ENCODE measurements at regions not wholly inside any gene's neighbourhood (a gene's known extent, or its start where the extent isn't known, plus 50 kb on each side); places are given as distances from the start of the nearest gene placed in this dataset.

DNA sequence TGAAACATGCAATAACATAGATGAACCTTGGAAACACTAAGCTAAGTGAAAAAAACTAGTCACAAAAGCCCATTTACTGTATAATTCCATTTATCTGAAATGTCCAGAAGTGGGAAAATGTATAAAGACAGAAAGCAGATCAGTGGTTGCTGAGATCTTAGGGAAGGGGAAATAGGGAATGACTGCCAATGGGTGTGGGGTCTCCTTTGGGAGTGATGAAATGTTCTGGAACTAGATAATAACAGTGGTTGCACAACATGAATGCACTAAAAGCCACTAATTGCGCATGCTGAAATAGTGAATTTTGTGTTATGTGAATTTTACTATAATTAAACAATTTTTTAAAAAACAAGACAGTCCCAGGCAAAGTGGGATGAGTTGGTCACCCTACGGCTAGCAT, 472.8 kb downstream of the CCDC171 start:
- DNase-seq, result no peak

DNA sequence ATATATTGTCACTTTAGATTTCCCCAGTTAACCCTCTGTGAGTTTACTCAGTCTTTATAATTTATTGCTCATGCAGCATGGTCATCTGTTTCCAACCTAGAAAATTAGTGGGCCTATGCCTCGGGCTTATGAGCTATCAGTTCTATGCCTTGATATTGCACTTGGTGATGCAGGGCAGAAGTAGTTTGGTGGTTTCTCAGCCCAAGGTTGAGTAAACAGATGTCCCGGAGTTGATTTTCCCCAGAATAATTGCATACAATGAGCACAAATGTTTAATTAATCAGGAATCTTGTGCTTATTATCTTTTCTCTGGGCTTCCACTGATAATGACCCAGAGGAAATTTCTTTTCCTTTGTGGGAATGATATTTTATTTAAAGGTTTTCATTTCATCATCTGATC, 474.0 kb downstream of the CCDC171 start:
- DNase-seq, result no peak

GRCh38 chr9:16028548-16028947, 475.7 kb downstream of the CCDC171 start:
- DNase-seq, result no peak

DNA sequence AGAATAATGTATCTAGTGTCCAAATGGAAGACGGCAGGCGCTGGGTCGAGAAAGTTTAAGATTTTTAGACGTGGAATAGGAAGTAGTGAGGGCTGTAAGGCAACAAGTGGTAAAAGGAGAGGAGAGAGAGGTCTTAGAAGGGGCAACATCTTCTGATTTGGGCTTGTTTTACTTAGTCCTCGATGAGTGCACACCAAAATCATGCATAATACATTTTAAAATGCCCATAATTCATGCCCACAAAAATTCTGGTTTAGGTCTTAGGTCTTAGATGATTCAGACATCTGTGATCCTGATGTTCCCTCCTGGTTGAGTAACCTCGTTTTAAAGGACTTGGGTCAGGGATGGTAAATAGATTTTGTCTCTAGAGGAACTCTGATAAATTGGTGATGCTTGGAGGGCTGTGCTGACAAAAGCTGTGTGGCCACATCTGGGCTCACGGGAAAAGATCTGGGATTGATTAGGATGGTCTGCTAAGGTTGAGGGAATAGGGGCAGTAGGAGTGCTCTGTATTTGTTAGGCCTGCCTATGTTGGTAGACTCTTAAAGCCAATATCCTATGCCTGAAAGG, 476.3 kb downstream of the CCDC171 start:
- no peak for DNase-seq

- no peak for DNase-seq
These were observed 477.0 kb downstream of the CCDC171 start for GRCh38 chr9:16029796-16030363.

- DNase-seq, result peak; percentile 95
These were observed 477.8 kb downstream of the CCDC171 start for GRCh38 chr9:16030528-16031185.

- no peak for DNase-seq
These were observed 478.6 kb downstream of the CCDC171 start for GRCh38 chr9:16031486-16031885.

- no peak for DNase-seq
These were observed 479.1 kb downstream of the CCDC171 start for GRCh38 chr9:16031971-16032370.

DNA sequence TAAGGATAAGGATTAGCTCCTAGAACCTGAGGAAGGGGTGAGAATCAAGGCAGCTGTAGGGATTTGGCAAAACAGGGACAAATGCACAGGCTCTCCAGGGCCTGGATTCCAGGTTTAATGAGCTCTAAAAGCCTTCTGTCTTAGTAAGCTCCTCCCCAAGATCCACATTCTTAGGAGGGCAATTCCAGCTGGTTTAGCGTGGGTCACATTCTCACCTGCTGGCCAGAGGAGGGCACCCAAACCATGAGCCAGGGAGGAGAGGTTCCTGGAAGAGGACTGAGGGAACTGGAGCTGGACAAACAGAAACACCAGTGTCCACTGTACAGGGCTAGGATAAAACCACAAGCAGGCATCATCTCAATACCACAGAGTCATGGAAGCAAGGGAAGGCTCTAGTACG, 480.0 kb downstream of the CCDC171 start:
- peak; percentile 86 for DNase-seq

DNA sequence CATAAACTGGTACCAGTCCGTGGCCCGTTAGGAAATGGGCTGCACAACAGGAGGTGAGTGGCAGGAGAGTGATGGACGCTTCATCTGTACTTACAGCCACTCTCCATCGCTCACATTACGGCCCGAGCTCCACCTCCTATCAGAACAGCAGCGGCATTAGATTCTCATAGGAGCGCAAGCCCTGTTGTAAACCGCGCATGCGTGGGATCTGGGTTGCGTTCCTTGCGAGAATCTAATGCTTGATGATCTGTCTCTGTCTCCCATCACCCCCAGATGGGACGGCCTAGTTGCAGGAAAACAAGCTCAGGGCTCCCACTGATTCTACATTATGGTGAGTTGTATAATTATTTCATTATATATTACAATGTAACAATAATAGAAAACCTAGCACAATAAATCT, 480.4 kb downstream of the CCDC171 start:
- no peak for DNase-seq

GRCh38 chr9:16033921-16034691, 481.3 kb downstream of the CCDC171 start:
- no peak for DNase-seq

DNA sequence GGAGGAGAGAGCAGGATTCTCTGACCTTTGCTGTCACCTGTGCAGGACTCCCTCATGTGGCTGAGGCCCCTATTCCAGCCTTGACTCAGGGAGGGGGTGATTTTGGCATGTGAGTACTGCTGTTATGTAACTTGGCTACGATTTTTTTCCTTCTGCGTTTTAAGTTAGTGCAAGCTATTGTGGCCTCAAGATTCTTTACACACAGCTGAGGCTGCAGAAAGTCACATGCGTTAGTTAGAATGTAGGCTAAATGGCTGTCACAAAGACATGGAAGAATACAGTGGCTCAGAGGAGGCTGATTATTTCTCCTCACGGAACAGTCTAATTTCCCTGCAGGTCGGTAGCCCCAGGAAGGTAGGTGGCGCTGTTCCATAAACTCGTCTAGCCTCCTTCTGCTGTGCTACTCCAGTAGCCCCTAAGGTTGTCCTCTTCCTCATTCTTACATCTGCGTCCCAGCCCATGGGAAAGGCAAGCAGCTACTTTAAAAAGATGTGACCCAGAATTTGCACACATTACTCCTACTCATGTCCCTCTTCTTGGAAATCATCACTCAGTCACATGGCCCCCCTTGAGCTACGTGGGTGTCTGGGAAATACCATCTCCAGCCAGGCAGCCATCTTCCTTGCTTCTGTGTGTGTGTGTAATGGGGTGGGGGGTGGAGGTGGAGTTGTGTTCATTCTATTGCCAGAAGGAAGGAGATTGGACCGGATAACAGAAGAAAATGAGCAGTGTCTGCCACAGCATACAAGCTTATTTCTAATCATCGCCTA, 486.6 kb downstream of the CCDC171 start:
- DNase-seq, result no peak

GRCh38 chr9:16039988-16040761, 487.3 kb downstream of the CCDC171 start:
- peak; percentile 74 for DNase-seq

DNA sequence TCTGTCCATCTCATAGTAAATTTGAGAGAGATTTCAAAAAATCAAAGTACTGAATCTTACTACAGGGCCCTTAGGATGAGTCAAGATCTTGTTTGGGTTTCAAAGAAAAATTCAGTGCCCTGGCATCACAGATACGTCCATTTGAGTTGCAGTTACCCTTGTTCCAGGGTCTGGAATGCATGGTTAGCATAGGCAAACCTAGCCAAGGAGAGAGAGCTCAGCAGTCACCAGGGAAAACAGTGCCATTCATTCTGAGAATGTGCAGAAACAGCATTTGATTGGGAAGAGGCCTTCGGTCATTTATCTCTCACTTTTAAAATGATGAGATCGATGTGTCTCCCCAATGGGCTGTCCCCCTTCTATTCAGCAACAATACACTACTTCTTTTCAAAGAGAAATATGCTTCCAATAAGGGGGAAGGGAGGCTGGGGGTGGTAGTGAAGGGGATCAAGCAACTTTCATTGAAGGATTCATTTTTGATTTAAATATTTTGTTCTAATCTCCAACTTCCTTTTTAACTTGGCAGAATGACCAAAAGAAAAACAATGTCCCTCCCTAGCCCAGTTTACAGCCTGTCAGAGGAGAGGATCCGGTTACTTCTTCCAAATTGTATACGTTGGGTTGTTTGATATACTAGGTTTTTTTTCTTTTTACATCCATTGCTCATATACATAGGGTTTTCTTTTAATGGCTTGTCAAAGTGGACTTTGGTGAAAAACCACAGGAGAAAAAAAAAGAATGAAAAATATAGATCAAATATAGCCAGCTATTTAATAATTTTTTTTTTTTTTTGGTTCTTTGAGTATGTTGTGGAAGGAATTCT, 491.1 kb downstream of the CCDC171 start:
- no peak for DNase-seq

- no peak for DNase-seq
These were observed 491.7 kb downstream of the CCDC171 start for GRCh38 chr9:16044579-16044881.

- DNase-seq, result no peak
These were observed 492.9 kb downstream of the CCDC171 start for GRCh38 chr9:16045651-16046280.

DNA sequence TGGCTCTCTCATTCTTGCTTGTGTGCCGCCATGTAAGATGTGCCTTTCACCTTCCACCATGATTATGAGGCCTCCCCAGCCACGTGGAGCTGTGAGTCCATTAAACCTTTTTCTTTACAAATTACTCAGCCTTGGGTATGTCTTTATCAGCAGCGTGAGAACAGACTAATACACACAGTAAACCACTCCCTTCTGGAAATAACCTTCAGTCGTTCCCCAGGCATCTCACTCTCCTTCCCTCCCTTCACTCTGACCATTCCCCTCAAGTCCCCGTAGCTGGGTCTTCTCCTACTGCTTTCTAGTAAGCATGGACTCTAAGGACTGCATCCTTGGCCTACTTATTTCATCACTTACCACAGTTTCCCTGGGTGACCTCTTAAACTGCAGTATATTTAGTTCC, 493.9 kb downstream of the CCDC171 start:
- no peak for DNase-seq

GRCh38 chr9:16048129-16048528, 495.3 kb downstream of the CCDC171 start:
- DNase-seq, result peak; percentile 27

GRCh38 chr9:16052146-16052545, 499.3 kb downstream of the CCDC171 start:
- peak; percentile 63 for DNase-seq

- peak; percentile 30 for DNase-seq
These were observed 500.1 kb downstream of the CCDC171 start for GRCh38 chr9:16052757-16053530.

Data from islet precursor cell (in vitro differentiated cells).